SK-N-SH (cell line): ENCODE measurements at regions not wholly inside any gene's neighbourhood (a gene's known extent, or its start where the extent isn't known, plus 50 kb on each side); places are given as distances from the start of the nearest gene placed in this dataset.

ENCODE experiments used
- CTCF ChIA-PET: fragments of 300-600, 350-600 bp; formaldehyde crosslinking; extraction: SDS; loops from one replicate; lab custom pipeline; 2021; lab: Yijun Ruan, JAX
- POLR2A ChIA-PET: fragments of 350-600 bp; sonication (Branson Sonifier 250); formaldehyde crosslinking; extraction: SDS; loops from one replicate; lab custom pipeline; 2020; ENCODE audit warnings: antibody characterized with exemption, inconsistent platforms; lab: Yijun Ruan, JAX
- DNase-seq: peaks from one replicate; pipeline ENCODE4 v3.0.0; 2012
- H2AFZ ChIP-seq: fragments of 200-600 bp; sonication (generic); 2 replicates; pipeline ENCODE4 v1.8.1; 2016; ENCODE audit warnings: antibody characterized with exemption, mild to moderate bottlenecking, low read depth
- H3F3A ChIP-seq: fragments of 200-600 bp; sonication (generic); replicated peaks from 2 replicates; pipeline ENCODE3; 2016; ENCODE audit warnings: antibody characterized with exemption, mild to moderate bottlenecking; ENCODE audit not compliant: insufficient read depth
- H3K27ac ChIP-seq, 2 experiments: fragments of 200-500 bp in 1 of 2; fragments of 200-600 bp in 1 of 2; sonication (Bioruptor generic) in 1 of 2; sonication (generic), shearing (Covaris generic) in 1 of 2; 2 replicates each; pipeline versions ENCODE4 v1.5.1 to v1.6.1; 2014 to 2016; ENCODE audit warnings: low read depth in 2 of 2, inconsistent platforms in 1 of 2, low read length in 1 of 2, mild to moderate bottlenecking in 1 of 2, mixed read lengths in 1 of 2
- H3K27me3 ChIP-seq: fragments of 200-600 bp; sonication (generic), shearing (Covaris generic); 2 replicates; pipeline ENCODE4 v1.6.1; 2016; ENCODE audit warnings: mixed run types; ENCODE audit not compliant: insufficient read depth
- H3K36me3 ChIP-seq, 2 experiments: fragments of 200-500 bp in 1 of 2; fragments of 200-600 bp in 1 of 2; sonication (Bioruptor generic) in 1 of 2; sonication (generic) in 1 of 2; replicated peaks in 1 of 2; 2 replicates each; pipeline versions ENCODE3 to v1.5.1; 2014 to 2016; ENCODE audit warnings: low read length in 1 of 2, mild to moderate bottlenecking in 1 of 2; ENCODE audit not compliant: insufficient read depth in 2 of 2, control insufficient read depth in 1 of 2
- H3K4me1 ChIP-seq, 2 experiments: fragments of 200-500 bp in 1 of 2; fragments of 200-600 bp in 1 of 2; sonication (Bioruptor generic) in 1 of 2; sonication (generic), shearing (Covaris generic) in 1 of 2; 2 replicates each; pipeline versions ENCODE4 v1.5.1 to v1.6.1; 2014 to 2016; ENCODE audit warnings: low read depth in 1 of 2, low read length in 1 of 2, mixed run types in 1 of 2; ENCODE audit not compliant: insufficient read depth in 2 of 2, control insufficient read depth in 1 of 2
- H3K4me2 ChIP-seq: fragments of 200-600 bp; sonication (generic), shearing (Covaris generic); 2 replicates; pipeline ENCODE4 v1.6.1; 2017; ENCODE audit warnings: mixed run types
- H3K4me3 ChIP-seq, 2 experiments: fragments of 200-500 bp in 1 of 2; fragments of 200-600 bp in 1 of 2; sonication (Bioruptor generic) in 1 of 2; sonication (generic), shearing (Covaris generic) in 1 of 2; 2 replicates each; pipeline versions ENCODE4 v1.5.1 to v1.8.1; 2014 to 2016; ENCODE audit warnings: low read depth in 2 of 2, inconsistent platforms in 1 of 2, low read length in 1 of 2, mild to moderate bottlenecking in 1 of 2, mixed read lengths in 1 of 2, moderate library complexity in 1 of 2
- H3K79me2 ChIP-seq: fragments of 200-600 bp; sonication (generic); 2 replicates; pipeline ENCODE4 v1.8.1; 2017; ENCODE audit warnings: mild to moderate bottlenecking; ENCODE audit not compliant: insufficient read depth
- H3K9ac ChIP-seq: fragments of 200-600 bp; sonication (generic); 2 replicates; pipeline ENCODE4 v1.6.1; 2017; ENCODE audit warnings: mixed run types
- H3K9me2 ChIP-seq: fragments of 200-600 bp; sonication (generic); 2 replicates; pipeline ENCODE4 v1.6.1; 2017; ENCODE audit warnings: mixed run types
- H3K9me3 ChIP-seq: fragments of 200-600 bp; sonication (generic); 2 replicates; pipeline ENCODE4 v1.6.1; 2017; ENCODE audit warnings: mixed run types, mild to moderate bottlenecking, moderate library complexity
- H4K20me1 ChIP-seq: fragments of 200-600 bp; sonication (generic); 2 replicates; pipeline ENCODE4 v1.6.1; 2017; ENCODE audit warnings: mild to moderate bottlenecking, mixed run types; ENCODE audit not compliant: insufficient read depth
- ELF1 ChIP-seq: IDR thresholded peaks from 2 replicates; pipeline ENCODE4 v1.4.0; 2012
- FOXJ3 ChIP-seq: sonication (generic); formaldehyde crosslinking; IDR thresholded peaks from 2 replicates; pipeline ENCODE4 v1.5.1; 2020; ENCODE audit warnings: mild to moderate bottlenecking, missing genetic modification reagents
- MXI1 ChIP-seq: IDR thresholded peaks from 2 replicates; pipeline ENCODE4 v1.6.1; 2012; ENCODE audit warnings: mild to moderate bottlenecking, low read depth, low read length, improper control_type of control experiment
- NFIC ChIP-seq: IDR thresholded peaks from 2 replicates; pipeline ENCODE4 v1.4.0; 2012; ENCODE audit warnings: borderline replicate concordance
- NRF1 ChIP-seq: IDR thresholded peaks from 2 replicates; pipeline ENCODE4 v1.6.1; 2012; ENCODE audit warnings: low read depth, mild to moderate bottlenecking, low read length
- RAD21 ChIP-seq: IDR thresholded peaks from 2 replicates; pipeline ENCODE4 v1.6.1; 2012; ENCODE audit warnings: mild to moderate bottlenecking, low read length
- SIN3A ChIP-seq: IDR thresholded peaks from 2 replicates; pipeline ENCODE4 v1.6.1; 2012; ENCODE audit warnings: low read depth, mild to moderate bottlenecking, low read length, moderate library complexity, borderline replicate concordance
- WGBS: methylation state at CpG from one replicate; pipeline ENCODE4 v1.1.6; 2017; ENCODE audit warnings: low lambda C conversion rate; 5-methylcytosine and 5-hydroxymethylcytosine counted together
- TF ChIP-seq, protein P1 (sequence below): IDR thresholded peaks from 2 replicates; pipeline ENCODE4 v1.4.0; 2012; ENCODE audit warnings: low read depth, borderline replicate concordance
- TF ChIP-seq, protein P2 (sequence below): IDR thresholded peaks from 2 replicates; pipeline ENCODE4 v1.6.1; 2012; ENCODE audit warnings: mild to moderate bottlenecking, low read depth, low read length, moderate library complexity
- TF ChIP-seq, protein P3 (sequence below): IDR thresholded peaks from 2 replicates; pipeline ENCODE4 v1.4.0; 2012; ENCODE audit warnings: low read depth, borderline replicate concordance

DNA sequence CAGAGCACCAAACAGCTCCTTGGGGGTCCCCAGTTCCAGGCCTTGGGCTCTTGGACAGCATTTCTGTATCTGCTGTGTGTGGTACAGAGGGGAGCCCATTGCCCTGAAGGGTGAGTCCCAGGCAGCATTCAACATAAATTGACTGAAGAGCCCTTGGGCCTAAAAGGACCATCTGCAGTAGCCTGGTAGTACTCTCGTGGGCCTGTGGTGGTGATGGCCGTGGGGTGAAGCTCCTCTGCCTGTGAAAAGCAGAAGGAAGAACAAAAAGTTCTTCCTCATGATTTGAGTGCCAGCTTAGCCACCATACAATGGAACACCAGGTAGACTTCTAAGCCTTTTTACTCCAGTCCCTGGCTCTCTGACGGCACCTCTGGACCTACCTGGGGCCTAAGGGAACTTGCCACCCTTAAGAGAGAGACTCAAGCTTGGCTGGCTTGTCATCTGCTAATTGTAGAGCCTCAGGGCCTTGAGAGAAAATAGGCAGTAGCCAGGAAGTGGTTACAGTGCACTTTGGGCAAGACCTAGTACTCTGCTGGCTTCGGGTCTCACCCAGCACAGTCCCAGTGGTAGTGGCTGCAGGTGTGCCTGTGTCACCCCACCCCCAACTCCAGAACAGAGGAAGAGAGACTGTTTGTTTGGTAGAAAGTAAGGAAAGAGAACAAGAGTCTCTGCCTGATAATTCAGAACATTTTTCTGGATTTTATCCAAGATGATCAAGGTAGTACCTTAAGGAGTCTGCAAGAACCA, 84.6 kb upstream of the CERS6 start (continued):
- TF ChIP-seq, protein P1, sequence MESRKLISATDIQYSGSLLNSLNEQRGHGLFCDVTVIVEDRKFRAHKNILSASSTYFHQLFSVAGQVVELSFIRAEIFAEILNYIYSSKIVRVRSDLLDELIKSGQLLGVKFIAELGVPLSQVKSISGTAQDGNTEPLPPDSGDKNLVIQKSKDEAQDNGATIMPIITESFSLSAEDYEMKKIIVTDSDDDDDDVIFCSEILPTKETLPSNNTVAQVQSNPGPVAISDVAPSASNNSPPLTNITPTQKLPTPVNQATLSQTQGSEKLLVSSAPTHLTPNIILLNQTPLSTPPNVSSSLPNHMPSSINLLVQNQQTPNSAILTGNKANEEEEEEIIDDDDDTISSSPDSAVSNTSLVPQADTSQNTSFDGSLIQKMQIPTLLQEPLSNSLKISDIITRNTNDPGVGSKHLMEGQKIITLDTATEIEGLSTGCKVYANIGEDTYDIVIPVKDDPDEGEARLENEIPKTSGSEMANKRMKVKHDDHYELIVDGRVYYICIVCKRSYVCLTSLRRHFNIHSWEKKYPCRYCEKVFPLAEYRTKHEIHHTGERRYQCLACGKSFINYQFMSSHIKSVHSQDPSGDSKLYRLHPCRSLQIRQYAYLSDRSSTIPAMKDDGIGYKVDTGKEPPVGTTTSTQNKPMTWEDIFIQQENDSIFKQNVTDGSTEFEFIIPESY: no peak
- TF ChIP-seq, protein P2, sequence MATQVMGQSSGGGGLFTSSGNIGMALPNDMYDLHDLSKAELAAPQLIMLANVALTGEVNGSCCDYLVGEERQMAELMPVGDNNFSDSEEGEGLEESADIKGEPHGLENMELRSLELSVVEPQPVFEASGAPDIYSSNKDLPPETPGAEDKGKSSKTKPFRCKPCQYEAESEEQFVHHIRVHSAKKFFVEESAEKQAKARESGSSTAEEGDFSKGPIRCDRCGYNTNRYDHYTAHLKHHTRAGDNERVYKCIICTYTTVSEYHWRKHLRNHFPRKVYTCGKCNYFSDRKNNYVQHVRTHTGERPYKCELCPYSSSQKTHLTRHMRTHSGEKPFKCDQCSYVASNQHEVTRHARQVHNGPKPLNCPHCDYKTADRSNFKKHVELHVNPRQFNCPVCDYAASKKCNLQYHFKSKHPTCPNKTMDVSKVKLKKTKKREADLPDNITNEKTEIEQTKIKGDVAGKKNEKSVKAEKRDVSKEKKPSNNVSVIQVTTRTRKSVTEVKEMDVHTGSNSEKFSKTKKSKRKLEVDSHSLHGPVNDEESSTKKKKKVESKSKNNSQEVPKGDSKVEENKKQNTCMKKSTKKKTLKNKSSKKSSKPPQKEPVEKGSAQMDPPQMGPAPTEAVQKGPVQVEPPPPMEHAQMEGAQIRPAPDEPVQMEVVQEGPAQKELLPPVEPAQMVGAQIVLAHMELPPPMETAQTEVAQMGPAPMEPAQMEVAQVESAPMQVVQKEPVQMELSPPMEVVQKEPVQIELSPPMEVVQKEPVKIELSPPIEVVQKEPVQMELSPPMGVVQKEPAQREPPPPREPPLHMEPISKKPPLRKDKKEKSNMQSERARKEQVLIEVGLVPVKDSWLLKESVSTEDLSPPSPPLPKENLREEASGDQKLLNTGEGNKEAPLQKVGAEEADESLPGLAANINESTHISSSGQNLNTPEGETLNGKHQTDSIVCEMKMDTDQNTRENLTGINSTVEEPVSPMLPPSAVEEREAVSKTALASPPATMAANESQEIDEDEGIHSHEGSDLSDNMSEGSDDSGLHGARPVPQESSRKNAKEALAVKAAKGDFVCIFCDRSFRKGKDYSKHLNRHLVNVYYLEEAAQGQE: no peak
- no peak for TF ChIP-seq RAD21
- no peak for TF ChIP-seq NRF1
- TF ChIP-seq MXI1: no peak
- no peak for TF ChIP-seq NFIC
- TF ChIP-seq SIN3A: no peak
- TF ChIP-seq, protein P3, sequence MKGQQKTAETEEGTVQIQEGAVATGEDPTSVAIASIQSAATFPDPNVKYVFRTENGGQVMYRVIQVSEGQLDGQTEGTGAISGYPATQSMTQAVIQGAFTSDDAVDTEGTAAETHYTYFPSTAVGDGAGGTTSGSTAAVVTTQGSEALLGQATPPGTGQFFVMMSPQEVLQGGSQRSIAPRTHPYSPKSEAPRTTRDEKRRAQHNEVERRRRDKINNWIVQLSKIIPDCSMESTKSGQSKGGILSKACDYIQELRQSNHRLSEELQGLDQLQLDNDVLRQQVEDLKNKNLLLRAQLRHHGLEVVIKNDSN: no peak
- no peak for TF ChIP-seq ELF1
- TF ChIP-seq, all 33 proteins: peak for 0

DNA sequence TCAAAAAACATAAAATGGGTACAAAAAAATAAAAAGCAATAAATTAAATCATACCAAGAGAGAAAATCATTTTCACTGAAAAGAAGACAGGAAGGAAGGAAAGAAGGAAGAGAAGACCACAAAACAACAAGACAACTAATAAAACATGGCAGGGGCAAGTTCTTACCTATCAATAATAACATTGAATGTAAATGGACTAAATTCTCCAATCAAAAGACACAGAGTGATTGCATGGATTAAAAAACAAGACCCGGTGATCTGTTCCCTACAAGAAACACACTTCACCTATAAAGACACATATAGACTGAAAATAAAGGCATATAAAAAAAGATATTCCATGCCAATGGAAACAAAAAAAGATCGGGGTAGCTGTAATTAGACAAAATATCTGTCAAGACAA, 82.6 kb upstream of the CERS6 start:
- ChIA-PET CTCF (no interaction called here), POLR2A (no interaction called here)
- no peak for TF ChIP-seq FOXJ3 (CRISPR knock-in tag)
- H3K27me3 ChIP-seq: no peaks in the 10 kb centered on the region
- H3K9me3 ChIP-seq: no peaks in the 10 kb centered on the region
- no peaks in the 10 kb centered on the region for H4K20me1 ChIP-seq
- no peak overlapping the region for H3K4me3 ChIP-seq
- no peak overlapping the region for H3K4me2 ChIP-seq
- no peaks in the 10 kb centered on the region for H3K9me2 ChIP-seq
- no peaks in the 10 kb centered on the region for H3K36me3 ChIP-seq
- H3K27ac ChIP-seq: no peak overlapping the region
- H3K79me2 ChIP-seq: no peaks in the 10 kb centered on the region
- H2AFZ ChIP-seq: no peak overlapping the region
- H3K9ac ChIP-seq: no peak overlapping the region
- no peak for DNase-seq
- H3K4me1 ChIP-seq: no peaks in the 10 kb centered on the region; a peak in 1 of 4 replicates
- WGBS: 58% methylated on average over 2 of the region's 2 CpGs
- no peaks in the 10 kb centered on the region for H3F3A ChIP-seq
